ENCODE measurements at regions not wholly inside any gene's neighbourhood (a gene's known extent, or its start where the extent isn't known, plus 50 kb on each side); places are given as distances from the start of the nearest gene placed in this dataset.
A peak's percentile ranks its signal among the peaks of the same experiment; 100 is the strongest.

GRCh38 chr2:198316852-198317396 lies 512.5 kb downstream of the PLCL1 start:
- Histone ChIP-seq H3K18ac (ENCODE audit: low read length) (no peak overlapping the region), H3K27me3 (ENCODE audit: control insufficient read depth in 3 of 3, insufficient read depth in 3 of 3, low read depth in 1 of 3, low read length in 3 of 3) (peaks cover 0 to under 1% (median 0%) of the 10 kb centered on the region in 3 experiments), H3K23ac (ENCODE audit: low read depth, low read length, poor library complexity) (no peak overlapping the region), H3K4me2 (ENCODE audit: insufficient read depth, low read length, poor library complexity, severe bottlenecking) (no peak overlapping the region), H3K27ac (replicated peaks; ENCODE audit: low read length) (no peak overlapping the region), H4K8ac (ENCODE audit: low read depth, low read length) (no peak overlapping the region), H3K9ac (ENCODE audit: low read depth, low read length, poor library complexity) (no peak overlapping the region), H3K14ac (ENCODE audit: low read length) (no peak overlapping the region), H2AFZ (ENCODE audit: low read length) (no peak overlapping the region), H3K79me1 (ENCODE audit: low read depth, low read length) (no peaks in the 10 kb centered on the region), H2BK15ac (ENCODE audit: low read length) (no peak overlapping the region), H3K36me3 (replicated peaks in 1 of 2; ENCODE audit: control insufficient read depth in 2 of 2, insufficient read depth in 2 of 2, low read length in 2 of 2) (no peaks in the 10 kb centered on the region), H3K4ac (ENCODE audit: low read length) (no peak overlapping the region), H3K9me3 (replicated peaks in 1 of 2; ENCODE audit: control insufficient read depth in 2 of 2, insufficient read depth in 1 of 2, low read depth in 1 of 2, low read length in 2 of 2) (no peaks in the 10 kb centered on the region), H2BK12ac (ENCODE audit: low read length) (no peak overlapping the region), H2BK120ac (ENCODE audit: low read depth, low read length) (no peak overlapping the region), H4K91ac (ENCODE audit: low read depth, low read length, poor library complexity) (no peak overlapping the region), H3K4me1 (ENCODE audit: control insufficient read depth in 2 of 2, insufficient read depth in 1 of 2, low read depth in 1 of 2, low read length in 2 of 2) (no peaks in the 10 kb centered on the region), H3K4me3 (ENCODE audit: low read length in 2 of 2) (no peak overlapping the region), H2BK5ac (ENCODE audit: low read length) (no peak overlapping the region), H2AK5ac (ENCODE audit: low read depth, low read length) (no peak overlapping the region)
- WGBS, 2 donors (ENCODE audit: extremely low coverage in 2 of 2, insufficient read length in 2 of 2, insufficient replicate concordance in 1 of 2): no CpG with 5 or more reads among the region's 7 CpGs
- DNase-seq (ENCODE audit: low spot score): no peak

- H4K91ac ChIP-seq (ENCODE audit: low read depth, low read length, poor library complexity): no peak overlapping the region
- H2AFZ ChIP-seq (ENCODE audit: low read length): no peak overlapping the region
- WGBS, 2 donors (ENCODE audit: extremely low coverage in 2 of 2, insufficient read length in 2 of 2, insufficient replicate concordance in 1 of 2): no CpG with 5 or more reads among the region's 4 CpGs
- no peaks in the 10 kb centered on the region for H3K9me3 ChIP-seq (replicated peaks in 1 of 2; ENCODE audit: control insufficient read depth in 2 of 2, insufficient read depth in 1 of 2, low read depth in 1 of 2, low read length in 2 of 2)
- H3K27ac ChIP-seq (replicated peaks; ENCODE audit: low read length): no peak overlapping the region
- H3K36me3 ChIP-seq (replicated peaks in 1 of 2; ENCODE audit: control insufficient read depth in 2 of 2, insufficient read depth in 2 of 2, low read length in 2 of 2): no peaks in the 10 kb centered on the region
- H2BK120ac ChIP-seq (ENCODE audit: low read depth, low read length): no peak overlapping the region
- H2BK12ac ChIP-seq (ENCODE audit: low read length): no peak overlapping the region
- no peaks in the 10 kb centered on the region for H3K79me1 ChIP-seq (ENCODE audit: low read depth, low read length)
- H3K9ac ChIP-seq (ENCODE audit: low read depth, low read length, poor library complexity): no peak overlapping the region
- DNase-seq (ENCODE audit: low spot score): no peak
- H3K18ac ChIP-seq (ENCODE audit: low read length): no peak overlapping the region
- no peak overlapping the region for H3K4ac ChIP-seq (ENCODE audit: low read length)
- no peak overlapping the region for H3K14ac ChIP-seq (ENCODE audit: low read length)
- peaks cover 0 to 4% (median 0%) of the 10 kb centered on the region in 3 experiments for H3K27me3 ChIP-seq (ENCODE audit: control insufficient read depth in 3 of 3, insufficient read depth in 3 of 3, low read depth in 1 of 3, low read length in 3 of 3)
- H3K4me1 ChIP-seq (ENCODE audit: control insufficient read depth in 2 of 2, insufficient read depth in 1 of 2, low read depth in 1 of 2, low read length in 2 of 2): no peaks in the 10 kb centered on the region
- no peak overlapping the region for H3K23ac ChIP-seq (ENCODE audit: low read depth, low read length, poor library complexity)
- H2AK5ac ChIP-seq (ENCODE audit: low read depth, low read length): no peak overlapping the region
- H2BK5ac ChIP-seq (ENCODE audit: low read length): no peak overlapping the region
- no peak overlapping the region for H3K4me2 ChIP-seq (ENCODE audit: insufficient read depth, low read length, poor library complexity, severe bottlenecking)
- H3K4me3 ChIP-seq (ENCODE audit: low read length in 2 of 2): no peak overlapping the region
- no peak overlapping the region for H2BK15ac ChIP-seq (ENCODE audit: low read length)
- no peak overlapping the region for H4K8ac ChIP-seq (ENCODE audit: low read depth, low read length)
Measured at GRCh38 chr2:198315791-198316630, 511.6 kb downstream of the PLCL1 start.

- Histone ChIP-seq H3K27ac (replicated peaks; ENCODE audit: low read length) (no peak overlapping the region), H3K23ac (ENCODE audit: low read depth, low read length, poor library complexity) (no peak overlapping the region), H3K9ac (ENCODE audit: low read depth, low read length, poor library complexity) (no peak overlapping the region), H2BK12ac (ENCODE audit: low read length) (no peak overlapping the region), H2AFZ (ENCODE audit: low read length) (no peak overlapping the region), H2BK15ac (ENCODE audit: low read length) (no peak overlapping the region), H2AK5ac (ENCODE audit: low read depth, low read length) (no peak overlapping the region), H3K14ac (ENCODE audit: low read length) (no peak overlapping the region), H3K27me3 (ENCODE audit: control insufficient read depth in 3 of 3, insufficient read depth in 3 of 3, low read depth in 1 of 3, low read length in 3 of 3) (peaks cover 0 to 4% (median 0%) of the 10 kb centered on the region in 3 experiments), H3K4me1 (ENCODE audit: control insufficient read depth in 2 of 2, insufficient read depth in 1 of 2, low read depth in 1 of 2, low read length in 2 of 2) (no peaks in the 10 kb centered on the region), H3K9me3 (replicated peaks in 1 of 2; ENCODE audit: control insufficient read depth in 2 of 2, insufficient read depth in 1 of 2, low read depth in 1 of 2, low read length in 2 of 2) (no peaks in the 10 kb centered on the region), H3K4me3 (ENCODE audit: low read length in 2 of 2) (no peak overlapping the region), H4K91ac (ENCODE audit: low read depth, low read length, poor library complexity) (no peak overlapping the region), H2BK5ac (ENCODE audit: low read length) (no peak overlapping the region), H3K4ac (ENCODE audit: low read length) (no peak overlapping the region), H3K36me3 (replicated peaks in 1 of 2; ENCODE audit: control insufficient read depth in 2 of 2, insufficient read depth in 2 of 2, low read length in 2 of 2) (no peaks in the 10 kb centered on the region), H4K8ac (ENCODE audit: low read depth, low read length) (no peak overlapping the region), H3K79me1 (ENCODE audit: low read depth, low read length) (no peaks in the 10 kb centered on the region), H3K4me2 (ENCODE audit: insufficient read depth, low read length, poor library complexity, severe bottlenecking) (no peak overlapping the region), H3K18ac (ENCODE audit: low read length) (no peak overlapping the region), H2BK120ac (ENCODE audit: low read depth, low read length) (no peak overlapping the region)
- peak; percentile 50 for DNase-seq (ENCODE audit: low spot score)
- WGBS, 2 donors (ENCODE audit: extremely low coverage in 2 of 2, insufficient read length in 2 of 2, insufficient replicate concordance in 1 of 2): no CpG with 5 or more reads among the region's 8 CpGs
Measured at GRCh38 chr2:198314559-198315153, 510.3 kb downstream of the PLCL1 start.
